DOHH2 (cell line): ENCODE measurements at regions not wholly inside any gene's neighbourhood (a gene's known extent, or its start where the extent isn't known, plus 50 kb on each side); places are given as distances from the start of the nearest gene placed in this dataset.

Source experiments
- H3F3A ChIP-seq: fragments of 200-600 bp; sonication (generic), shearing (Covaris generic); 2 replicates; pipeline ENCODE4 v1.6.0; 2016; ENCODE audit warnings: antibody characterized with exemption, mild to moderate bottlenecking; ENCODE audit not compliant: control insufficient read depth, insufficient read depth
- H3K27ac ChIP-seq: fragments of 200-600 bp; sonication (generic); 2 replicates; pipeline ENCODE4 v1.5.1; 2014; ENCODE audit warnings: low read depth, mild to moderate bottlenecking, low read length, moderate library complexity
- H3K27me3 ChIP-seq: fragments of 200-600 bp; sonication (generic); 2 replicates; pipeline ENCODE4 v1.6.1; 2014; ENCODE audit warnings: mild to moderate bottlenecking, low read length, mixed read lengths; ENCODE audit not compliant: control insufficient read depth
- H3K36me3 ChIP-seq: fragments of 200-600 bp; sonication (generic); 2 replicates; pipeline ENCODE4 v1.6.1; 2014; ENCODE audit warnings: mild to moderate bottlenecking, low read length, moderate library complexity, mixed read lengths; ENCODE audit not compliant: control insufficient read depth
- H3K4me1 ChIP-seq: fragments of 200-600 bp; sonication (generic); 2 replicates; pipeline ENCODE4 v1.6.1; 2014; ENCODE audit warnings: mild to moderate bottlenecking, low read length, mixed read lengths; ENCODE audit not compliant: control insufficient read depth
- H3K4me2 ChIP-seq: fragments of 200-600 bp; sonication (generic); 2 replicates; pipeline ENCODE4 v1.6.0; 2014; ENCODE audit warnings: mild to moderate bottlenecking, low read length, moderate library complexity
- H3K4me3 ChIP-seq: fragments of 200-600 bp; sonication (generic); 2 replicates; pipeline ENCODE4 v1.5.1; 2014; ENCODE audit warnings: mild to moderate bottlenecking, low read length, mixed read lengths
- H3K79me2 ChIP-seq: fragments of 200-600 bp; sonication (generic); 2 replicates; pipeline ENCODE4 v1.6.1; 2014; ENCODE audit warnings: mild to moderate bottlenecking, low read length, mixed read lengths; ENCODE audit not compliant: control insufficient read depth
- H3K9me2 ChIP-seq: fragments of 200-600 bp; sonication (generic); replicated peaks from 2 replicates; pipeline ENCODE4 v1.6.1; 2014; ENCODE audit warnings: mild to moderate bottlenecking, low read length, mixed read lengths; ENCODE audit not compliant: control insufficient read depth
- H3K9me3 ChIP-seq: fragments of 200-600 bp; sonication (generic); 2 replicates; pipeline ENCODE4 v1.6.1; 2014; ENCODE audit warnings: antibody characterized with exemption, low read length, mixed read lengths; ENCODE audit not compliant: control insufficient read depth, insufficient read depth
- H4K20me1 ChIP-seq: fragments of 200-600 bp; sonication (generic); 2 replicates; pipeline ENCODE4 v1.6.0; 2014; ENCODE audit warnings: low read depth, mild to moderate bottlenecking, antibody characterized with exemption, low read length, moderate library complexity; ENCODE audit not compliant: control insufficient read depth, insufficient read depth
- CTCF ChIP-seq: fragments of 200-600 bp; sonication (generic); IDR thresholded peaks from one replicate; pipeline ENCODE4 v1.5.1; 2014; ENCODE audit warnings: antibody characterized with exemption, mild to moderate bottlenecking, low read depth, low read length; ENCODE audit not compliant: poor library complexity, severe bottlenecking
- EZH2phosphoT487 ChIP-seq: fragments of 200-600 bp; sonication (generic); IDR thresholded peaks from 2 replicates; pipeline ENCODE4 v1.6.1; 2017; ENCODE audit warnings: borderline replicate concordance, mild to moderate bottlenecking, antibody characterized with exemption, low read length, moderate library complexity, mixed read lengths

GRCh38 chr18:59056706-59057492, 82.8 kb upstream of the SEC11C start:
- Histone ChIP-seq H3K9me2 (no peaks in the 10 kb centered on the region), H3K4me1 (peaks cover 19% of the 10 kb centered on the region), H3F3A (no peaks in the 10 kb centered on the region), H3K27me3 (no peaks in the 10 kb centered on the region; the same call in 1 of the 2 replicates), H4K20me1 (no peaks in the 10 kb centered on the region), H3K4me3 (no peak overlapping the region), H3K27ac (no peak overlapping the region), H3K36me3 (no peaks in the 10 kb centered on the region), H3K4me2 (peak overlapping the region; percentile 13; the same call in 1 of the 2 replicates), H3K79me2 (no peaks in the 10 kb centered on the region), H3K9me3 (no peaks in the 10 kb centered on the region)
- TF ChIP-seq EZH2phosphoT487 (no peak), CTCF (peak; percentile 96)

GRCh38 chr18:59057493-59057795, 82.2 kb upstream of the SEC11C start:
- Histone ChIP-seq H3K4me1 (peaks cover 19% of the 10 kb centered on the region), H3K9me3 (no peaks in the 10 kb centered on the region), H4K20me1 (no peaks in the 10 kb centered on the region), H3K4me3 (no peak overlapping the region), H3K27me3 (peaks cover 5% of the 10 kb centered on the region), H3K36me3 (no peaks in the 10 kb centered on the region), H3K9me2 (no peaks in the 10 kb centered on the region), H3K4me2 (no peak overlapping the region), H3K79me2 (no peaks in the 10 kb centered on the region), H3F3A (no peaks in the 10 kb centered on the region), H3K27ac (no peak overlapping the region)
- TF ChIP-seq EZH2phosphoT487 (no peak), CTCF (peak; percentile 3)

GRCh38 chr18:59057969-59058368, 81.7 kb upstream of the SEC11C start:
- Histone ChIP-seq H3K4me2 (no peak overlapping the region), H3K9me3 (no peaks in the 10 kb centered on the region), H3K79me2 (no peaks in the 10 kb centered on the region), H3K9me2 (no peaks in the 10 kb centered on the region), H3K4me1 (peaks cover 19% of the 10 kb centered on the region), H4K20me1 (no peaks in the 10 kb centered on the region), H3K4me3 (no peak overlapping the region), H3K27ac (no peak overlapping the region), H3K27me3 (peaks cover 10% of the 10 kb centered on the region), H3F3A (no peaks in the 10 kb centered on the region), H3K36me3 (no peaks in the 10 kb centered on the region)
- TF ChIP-seq CTCF (no peak), EZH2phosphoT487 (no peak)
